GM12873 (cell line): ENCODE measurements at regions not wholly inside any gene's neighbourhood (a gene's known extent, or its start where the extent isn't known, plus 50 kb on each side); places are given as distances from the start of the nearest gene placed in this dataset.

Experiments used
- CTCF ChIP-seq: IDR thresholded peaks from 2 replicates; pipeline ENCODE4 v1.5.1; 2012; ENCODE audit warnings: low read depth, mild to moderate bottlenecking, moderate library complexity, low read length, control low read depth; ENCODE audit not compliant: insufficient read depth; ENCODE audit errors: missing control alignments

GRCh38 chr6:81130969-81131368, 621.5 kb downstream of the TENT5A start:
- TF ChIP-seq CTCF = no peak

- TF ChIP-seq CTCF = no peak
These were observed 622.4 kb downstream of the TENT5A start for GRCh38 chr6:81130061-81130460.

GRCh38 chr6:81128671-81129070, 623.8 kb downstream of the TENT5A start:
- no peak for TF ChIP-seq CTCF

- no peak for TF ChIP-seq CTCF
These were observed 626.3 kb downstream of the TENT5A start for GRCh38 chr6:81126150-81126549.

GRCh38 chr6:81120280-81120679, 632.2 kb downstream of the TENT5A start:
- TF ChIP-seq CTCF = no peak

GRCh38 chr6:81105998-81106397, 646.5 kb downstream of the TENT5A start:
- TF ChIP-seq CTCF = no peak

GRCh38 chr6:81098109-81098814, 654.2 kb downstream of the TENT5A start:
- TF ChIP-seq CTCF = no peak
